ENCODE measurements at regions not wholly inside any gene's neighbourhood (a gene's known extent, or its start where the extent isn't known, plus 50 kb on each side); places are given as distances from the start of the nearest gene placed in this dataset.

- H3K4me1 ChIP-seq (ENCODE audit: control insufficient read depth in 1 of 2, insufficient read depth in 2 of 2, low read length in 2 of 2) = no peaks in the 10 kb centered on the region
- no peak for ATAC-seq (ENCODE audit: low FRiP score)
- H3K4me3 ChIP-seq (ENCODE audit: low read length in 2 of 2) = no peak overlapping the region
- no peaks in the 10 kb centered on the region for H3K27me3 ChIP-seq (ENCODE audit: control insufficient read depth in 1 of 2, insufficient read depth in 2 of 2, low read length in 1 of 2)
- intact Hi-C loops (cut with DNase I) = loop anchor here in 1 of 2 donors (10.0 kb wide), 1 partner anchor 234 kb away; no protein-coding TSS in a partner anchor
- no peaks in the 10 kb centered on the region for H3K36me3 ChIP-seq (ENCODE audit: control insufficient read depth in 1 of 2, insufficient read depth in 2 of 2, low read length in 1 of 2)
- 84 to 92% methylated on average over 5 of the region's 5 CpGs for WGBS, 2 donors
- H3K9me3 ChIP-seq (ENCODE audit: control insufficient read depth, low read length) = peaks cover 3% of the 10 kb centered on the region
- no peak overlapping the region for H3K27ac ChIP-seq (ENCODE audit: low read depth in 1 of 2, low read length in 2 of 2)
- DNase-seq = no peak
These were observed 136.7 kb downstream of the SPATA19 start for GRCh38 chr11:133708547-133709051.

- no peak overlapping the region for H3K27ac ChIP-seq (ENCODE audit: low read depth in 1 of 2, low read length in 2 of 2)
- no peaks in the 10 kb centered on the region for H3K36me3 ChIP-seq (ENCODE audit: control insufficient read depth in 1 of 2, insufficient read depth in 2 of 2, low read length in 1 of 2)
- peaks cover 3% of the 10 kb centered on the region for H3K9me3 ChIP-seq (ENCODE audit: control insufficient read depth, low read length)
- DNase-seq (no peak), ATAC-seq (ENCODE audit: low FRiP score) (no peak)
- H3K4me1 ChIP-seq (ENCODE audit: control insufficient read depth in 1 of 2, insufficient read depth in 2 of 2, low read length in 2 of 2) = no peaks in the 10 kb centered on the region
- intact Hi-C loops (cut with DNase I) = loop anchor here in 1 of 2 donors (10.0 kb wide), 1 partner anchor 232 kb away; no protein-coding TSS in a partner anchor
- no peak overlapping the region for H3K4me3 ChIP-seq (ENCODE audit: low read length in 2 of 2)
- H3K27me3 ChIP-seq (ENCODE audit: control insufficient read depth in 1 of 2, insufficient read depth in 2 of 2, low read length in 1 of 2) = no peaks in the 10 kb centered on the region
These were observed 138.2 kb downstream of the SPATA19 start for GRCh38 chr11:133706925-133707794.

DNA sequence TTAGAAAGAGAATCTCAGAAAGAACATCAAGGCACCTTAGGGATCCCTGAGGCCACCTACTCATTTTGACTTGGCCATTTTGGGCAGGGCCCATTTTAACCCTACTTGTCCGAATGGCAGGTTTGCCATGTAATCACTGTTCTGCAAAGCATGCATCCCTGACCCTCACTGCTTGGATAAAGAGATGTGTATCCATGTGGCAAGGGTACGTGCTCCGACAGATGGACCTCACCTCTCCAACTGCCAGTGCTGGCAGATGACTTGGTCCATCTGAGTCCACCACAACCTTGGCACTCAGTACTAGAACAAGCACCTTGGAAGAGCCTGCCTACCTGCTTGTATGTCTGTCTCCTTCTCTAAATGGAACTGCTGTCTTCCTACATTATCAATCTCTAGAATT, 139.4 kb downstream of the SPATA19 start:
- Histone ChIP-seq H3K4me3 (ENCODE audit: low read length in 2 of 2) (no peak overlapping the region), H3K27ac (ENCODE audit: low read depth in 1 of 2, low read length in 2 of 2) (no peak overlapping the region), H3K4me1 (ENCODE audit: control insufficient read depth in 1 of 2, insufficient read depth in 2 of 2, low read length in 2 of 2) (no peaks in the 10 kb centered on the region), H3K9me3 (ENCODE audit: control insufficient read depth, low read length) (peaks cover 3% of the 10 kb centered on the region), H3K27me3 (ENCODE audit: control insufficient read depth in 1 of 2, insufficient read depth in 2 of 2, low read length in 1 of 2) (no peaks in the 10 kb centered on the region), H3K36me3 (ENCODE audit: control insufficient read depth in 1 of 2, insufficient read depth in 2 of 2, low read length in 1 of 2) (no peaks in the 10 kb centered on the region)
- 89 to 91% methylated on average over 3 of the region's 3 CpGs for WGBS, 2 donors
- intact Hi-C loops (cut with DNase I) = loop anchor here in 1 of 2 donors (10.0 kb wide), 1 partner anchor 231 kb away; no protein-coding TSS in a partner anchor
- no peak for ATAC-seq (ENCODE audit: low FRiP score)
- no peak for DNase-seq

GRCh38 chr11:133705074-133705648, 140.2 kb downstream of the SPATA19 start:
- no peaks in the 10 kb centered on the region for H3K4me1 ChIP-seq (ENCODE audit: control insufficient read depth in 1 of 2, insufficient read depth in 2 of 2, low read length in 2 of 2)
- H3K36me3 ChIP-seq (ENCODE audit: control insufficient read depth in 1 of 2, insufficient read depth in 2 of 2, low read length in 1 of 2) = no peaks in the 10 kb centered on the region
- DNase-seq (no peak), ATAC-seq (ENCODE audit: low FRiP score) (no peak)
- H3K27ac ChIP-seq (ENCODE audit: low read depth in 1 of 2, low read length in 2 of 2) = no peak overlapping the region
- H3K27me3 ChIP-seq (ENCODE audit: control insufficient read depth in 1 of 2, insufficient read depth in 2 of 2, low read length in 1 of 2) = no peaks in the 10 kb centered on the region
- WGBS, 2 donors = 61 to 71% methylated on average over 8 of the region's 8 CpGs
- intact Hi-C loops (cut with DNase I) = loop anchor here in 1 of 2 donors (10.0 kb wide), 1 partner anchor 230 kb away; no protein-coding TSS in a partner anchor
- peaks cover 3% of the 10 kb centered on the region for H3K9me3 ChIP-seq (ENCODE audit: control insufficient read depth, low read length)
- H3K4me3 ChIP-seq (ENCODE audit: low read length in 2 of 2) = no peak overlapping the region

- Histone ChIP-seq H3K27me3 (ENCODE audit: control insufficient read depth in 1 of 2, insufficient read depth in 2 of 2, low read length in 1 of 2) (no peaks in the 10 kb centered on the region), H3K36me3 (ENCODE audit: control insufficient read depth in 1 of 2, insufficient read depth in 2 of 2, low read length in 1 of 2) (no peaks in the 10 kb centered on the region), H3K27ac (ENCODE audit: low read depth in 1 of 2, low read length in 2 of 2) (no peak overlapping the region), H3K9me3 (ENCODE audit: control insufficient read depth, low read length) (no peaks in the 10 kb centered on the region), H3K4me3 (ENCODE audit: low read length in 2 of 2) (no peak overlapping the region), H3K4me1 (ENCODE audit: control insufficient read depth in 1 of 2, insufficient read depth in 2 of 2, low read length in 2 of 2) (no peaks in the 10 kb centered on the region)
- intact Hi-C loops (cut with DNase I) = no loop called here
- ATAC-seq (ENCODE audit: low FRiP score) (no peak), DNase-seq (no peak)
- WGBS, 2 donors = 90 to 94% methylated on average over 5 of the region's 5 CpGs
These were observed 146.2 kb downstream of the SPATA19 start for GRCh38 chr11:133699071-133699470.

DNA sequence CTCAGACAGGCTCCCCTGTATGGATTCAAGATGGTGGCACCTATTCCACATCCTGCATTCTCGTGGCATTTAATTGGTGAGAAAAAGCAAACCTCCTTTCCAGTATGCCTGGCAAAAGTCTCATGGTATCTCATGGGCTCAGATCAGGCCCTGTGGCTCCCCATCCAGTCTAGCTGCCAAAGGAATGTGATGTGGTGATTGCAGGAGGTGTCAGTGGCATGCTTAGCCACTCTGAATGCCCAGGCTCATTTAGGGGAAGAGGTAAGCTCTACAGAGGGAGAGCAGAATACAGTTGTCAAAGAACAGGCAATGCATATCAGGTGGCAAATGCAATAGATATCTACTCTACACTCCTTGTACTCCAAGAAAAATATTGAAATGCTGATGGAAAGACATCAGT, 146.7 kb downstream of the SPATA19 start:
- Histone ChIP-seq H3K27ac (ENCODE audit: low read depth in 1 of 2, low read length in 2 of 2) (no peak overlapping the region), H3K27me3 (ENCODE audit: control insufficient read depth in 1 of 2, insufficient read depth in 2 of 2, low read length in 1 of 2) (no peaks in the 10 kb centered on the region), H3K4me3 (ENCODE audit: low read length in 2 of 2) (no peak overlapping the region), H3K4me1 (ENCODE audit: control insufficient read depth in 1 of 2, insufficient read depth in 2 of 2, low read length in 2 of 2) (no peaks in the 10 kb centered on the region), H3K9me3 (ENCODE audit: control insufficient read depth, low read length) (no peaks in the 10 kb centered on the region), H3K36me3 (ENCODE audit: control insufficient read depth in 1 of 2, insufficient read depth in 2 of 2, low read length in 1 of 2) (no peaks in the 10 kb centered on the region)
- 92% methylated on average over 1 of the region's 1 CpG for WGBS, 2 donors
- DNase-seq = no peak
- intact Hi-C loops (cut with DNase I) = no loop called here
- no peak for ATAC-seq (ENCODE audit: low FRiP score)

DNA sequence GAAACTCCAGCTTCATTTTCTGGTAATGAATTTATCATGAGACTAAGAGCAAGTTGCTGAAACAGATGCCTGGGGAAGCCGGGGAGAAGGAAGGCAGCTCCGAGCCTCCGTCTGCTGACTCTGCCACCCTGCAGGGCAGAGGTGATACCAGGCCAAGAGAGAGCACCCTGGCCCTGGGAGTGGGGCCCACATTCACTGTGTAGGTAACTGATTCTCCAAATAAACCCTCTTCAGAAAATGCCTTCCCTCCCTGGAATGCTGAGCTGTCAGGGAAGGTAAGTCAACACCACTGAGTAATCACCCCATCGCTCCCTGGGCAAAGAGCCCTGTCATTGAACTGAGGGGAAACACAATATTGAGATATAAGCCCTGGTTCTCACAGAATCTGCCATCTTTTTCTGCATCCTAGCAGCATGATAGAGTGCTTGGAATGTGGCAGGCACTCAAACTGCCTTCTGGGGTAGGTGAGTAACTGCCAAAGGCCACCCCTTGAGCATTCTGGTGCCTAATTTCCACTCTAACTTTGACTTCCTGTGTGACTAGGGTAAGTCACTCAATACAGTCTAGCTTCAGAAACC, 147.6 kb downstream of the SPATA19 start:
- no peak overlapping the region for H3K4me3 ChIP-seq (ENCODE audit: low read length in 2 of 2)
- no peaks in the 10 kb centered on the region for H3K36me3 ChIP-seq (ENCODE audit: control insufficient read depth in 1 of 2, insufficient read depth in 2 of 2, low read length in 1 of 2)
- H3K9me3 ChIP-seq (ENCODE audit: control insufficient read depth, low read length) = no peaks in the 10 kb centered on the region
- DNase-seq (no peak), ATAC-seq (ENCODE audit: low FRiP score) (no peak)
- intact Hi-C loops (cut with DNase I) = no loop called here
- no peak overlapping the region for H3K27ac ChIP-seq (ENCODE audit: low read depth in 1 of 2, low read length in 2 of 2)
- H3K4me1 ChIP-seq (ENCODE audit: control insufficient read depth in 1 of 2, insufficient read depth in 2 of 2, low read length in 2 of 2) = no peaks in the 10 kb centered on the region
- H3K27me3 ChIP-seq (ENCODE audit: control insufficient read depth in 1 of 2, insufficient read depth in 2 of 2, low read length in 1 of 2) = no peaks in the 10 kb centered on the region
- 67 to 74% methylated on average over 4 of the region's 4 CpGs for WGBS, 2 donors

DNA sequence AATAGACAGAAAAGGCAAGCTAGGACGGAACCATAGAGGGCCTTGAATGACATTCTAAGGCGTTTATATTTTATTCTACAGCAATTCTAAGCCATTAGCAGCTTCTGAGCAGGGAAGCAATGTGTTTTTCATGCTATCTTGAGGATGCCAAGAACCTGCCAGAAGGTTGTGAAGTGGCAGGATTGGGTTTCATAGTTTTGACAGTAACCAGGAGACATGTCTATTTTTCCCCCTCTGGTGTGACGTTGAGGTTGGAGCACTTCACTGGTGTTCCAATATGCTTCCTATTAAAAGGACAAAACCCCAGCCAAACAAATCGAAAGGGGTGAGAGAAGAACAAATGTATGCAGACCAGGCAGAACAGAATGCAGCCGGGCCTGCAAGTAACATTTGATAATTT, 148.2 kb downstream of the SPATA19 start:
- H3K36me3 ChIP-seq (ENCODE audit: control insufficient read depth in 1 of 2, insufficient read depth in 2 of 2, low read length in 1 of 2) = no peaks in the 10 kb centered on the region
- H3K27ac ChIP-seq (ENCODE audit: low read depth in 1 of 2, low read length in 2 of 2) = no peak overlapping the region
- no peaks in the 10 kb centered on the region for H3K9me3 ChIP-seq (ENCODE audit: control insufficient read depth, low read length)
- no peak overlapping the region for H3K4me3 ChIP-seq (ENCODE audit: low read length in 2 of 2)
- DNase-seq (no peak), ATAC-seq (ENCODE audit: low FRiP score) (no peak)
- intact Hi-C loops (cut with DNase I) = no loop called here
- no peaks in the 10 kb centered on the region for H3K4me1 ChIP-seq (ENCODE audit: control insufficient read depth in 1 of 2, insufficient read depth in 2 of 2, low read length in 2 of 2)
- H3K27me3 ChIP-seq (ENCODE audit: control insufficient read depth in 1 of 2, insufficient read depth in 2 of 2, low read length in 1 of 2) = no peaks in the 10 kb centered on the region
- WGBS, 2 donors = 18 to 20% methylated on average over 5 of the region's 5 CpGs
